ENCODE measurements at regions not wholly inside any gene's neighbourhood (a gene's known extent, or its start where the extent isn't known, plus 50 kb on each side); places are given as distances from the start of the nearest gene placed in this dataset.

DNA sequence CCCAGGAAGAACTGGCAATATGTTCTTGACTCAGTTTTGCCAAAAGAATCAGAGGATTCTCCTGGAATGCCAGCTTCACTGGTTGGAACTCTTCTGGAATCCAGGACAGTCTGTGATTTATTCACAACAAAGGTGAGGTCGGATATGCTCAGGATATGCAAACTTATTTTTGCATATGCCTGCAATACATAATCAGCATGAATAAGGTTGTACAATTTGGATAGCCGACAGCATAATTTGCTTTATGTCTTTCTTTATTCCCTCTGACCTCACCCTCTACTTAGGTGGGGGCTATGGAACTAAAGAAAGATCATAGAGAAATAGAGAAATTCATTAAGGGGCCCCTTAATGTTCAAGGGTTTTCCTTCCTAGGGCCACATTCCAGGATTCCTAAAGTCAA lies 57.6 kb upstream of the AKR1E2 start:
- ATAC-seq (no peak), DNase-seq (ENCODE audit: low read depth, low spot score) (no peak)
- no TSS peak for BruUV-seq (replicated peaks)
- POLR2A ChIA-PET, result no interaction called here
- Histone ChIP-seq H3K9me3 (ENCODE audit: control insufficient read depth, insufficient read depth, low read depth, low read length) (peaks cover 30% of the 10 kb centered on the region; the same call in 1 of the 2 replicates), H3K4me3 (ENCODE audit: low read depth in 2 of 2, low read length in 2 of 2) (no peak overlapping the region), H3K27ac (ENCODE audit: low read length) (peak overlapping the region; percentile 90), H3K27me3 (ENCODE audit: control insufficient read depth, insufficient read depth, low read length) (no peaks in the 10 kb centered on the region), H3K4me1 (ENCODE audit: control insufficient read depth, insufficient read depth, low read length) (peaks cover 17% of the 10 kb centered on the region), H3K36me3 (ENCODE audit: control insufficient read depth, insufficient read depth, low read length) (no peaks in the 10 kb centered on the region)
- in situ Hi-C loops (cut with HindIII; ENCODE audit: low pct_unique_long_range_greater_than_20kb, low sequenced_read_pairs) (no loop called here), intact Hi-C loops (cut with micrococcal nuclease; ENCODE audit: unreplicated experiment) (loop anchor here (5.0 kb wide), 2 partner anchors 91 to 416 kb away; no protein-coding TSS in a partner anchor)
- no peak for TF ChIP-seq TCF7L2 (IDR thresholded peaks at IDR 0.05; ENCODE audit: low read depth, low read length)
- TF ChIP-seq, protein P1, sequence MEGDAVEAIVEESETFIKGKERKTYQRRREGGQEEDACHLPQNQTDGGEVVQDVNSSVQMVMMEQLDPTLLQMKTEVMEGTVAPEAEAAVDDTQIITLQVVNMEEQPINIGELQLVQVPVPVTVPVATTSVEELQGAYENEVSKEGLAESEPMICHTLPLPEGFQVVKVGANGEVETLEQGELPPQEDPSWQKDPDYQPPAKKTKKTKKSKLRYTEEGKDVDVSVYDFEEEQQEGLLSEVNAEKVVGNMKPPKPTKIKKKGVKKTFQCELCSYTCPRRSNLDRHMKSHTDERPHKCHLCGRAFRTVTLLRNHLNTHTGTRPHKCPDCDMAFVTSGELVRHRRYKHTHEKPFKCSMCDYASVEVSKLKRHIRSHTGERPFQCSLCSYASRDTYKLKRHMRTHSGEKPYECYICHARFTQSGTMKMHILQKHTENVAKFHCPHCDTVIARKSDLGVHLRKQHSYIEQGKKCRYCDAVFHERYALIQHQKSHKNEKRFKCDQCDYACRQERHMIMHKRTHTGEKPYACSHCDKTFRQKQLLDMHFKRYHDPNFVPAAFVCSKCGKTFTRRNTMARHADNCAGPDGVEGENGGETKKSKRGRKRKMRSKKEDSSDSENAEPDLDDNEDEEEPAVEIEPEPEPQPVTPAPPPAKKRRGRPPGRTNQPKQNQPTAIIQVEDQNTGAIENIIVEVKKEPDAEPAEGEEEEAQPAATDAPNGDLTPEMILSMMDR (IDR thresholded peaks at IDR 0.05), result no peak
- no peak for TF ChIP-seq POLR2AphosphoS5 (IDR thresholded peaks at IDR 0.05; ENCODE audit: low read depth, low read length)
- TF ChIP-seq, protein P2, sequence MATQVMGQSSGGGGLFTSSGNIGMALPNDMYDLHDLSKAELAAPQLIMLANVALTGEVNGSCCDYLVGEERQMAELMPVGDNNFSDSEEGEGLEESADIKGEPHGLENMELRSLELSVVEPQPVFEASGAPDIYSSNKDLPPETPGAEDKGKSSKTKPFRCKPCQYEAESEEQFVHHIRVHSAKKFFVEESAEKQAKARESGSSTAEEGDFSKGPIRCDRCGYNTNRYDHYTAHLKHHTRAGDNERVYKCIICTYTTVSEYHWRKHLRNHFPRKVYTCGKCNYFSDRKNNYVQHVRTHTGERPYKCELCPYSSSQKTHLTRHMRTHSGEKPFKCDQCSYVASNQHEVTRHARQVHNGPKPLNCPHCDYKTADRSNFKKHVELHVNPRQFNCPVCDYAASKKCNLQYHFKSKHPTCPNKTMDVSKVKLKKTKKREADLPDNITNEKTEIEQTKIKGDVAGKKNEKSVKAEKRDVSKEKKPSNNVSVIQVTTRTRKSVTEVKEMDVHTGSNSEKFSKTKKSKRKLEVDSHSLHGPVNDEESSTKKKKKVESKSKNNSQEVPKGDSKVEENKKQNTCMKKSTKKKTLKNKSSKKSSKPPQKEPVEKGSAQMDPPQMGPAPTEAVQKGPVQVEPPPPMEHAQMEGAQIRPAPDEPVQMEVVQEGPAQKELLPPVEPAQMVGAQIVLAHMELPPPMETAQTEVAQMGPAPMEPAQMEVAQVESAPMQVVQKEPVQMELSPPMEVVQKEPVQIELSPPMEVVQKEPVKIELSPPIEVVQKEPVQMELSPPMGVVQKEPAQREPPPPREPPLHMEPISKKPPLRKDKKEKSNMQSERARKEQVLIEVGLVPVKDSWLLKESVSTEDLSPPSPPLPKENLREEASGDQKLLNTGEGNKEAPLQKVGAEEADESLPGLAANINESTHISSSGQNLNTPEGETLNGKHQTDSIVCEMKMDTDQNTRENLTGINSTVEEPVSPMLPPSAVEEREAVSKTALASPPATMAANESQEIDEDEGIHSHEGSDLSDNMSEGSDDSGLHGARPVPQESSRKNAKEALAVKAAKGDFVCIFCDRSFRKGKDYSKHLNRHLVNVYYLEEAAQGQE (IDR thresholded peaks at IDR 0.05; ENCODE audit: insufficient read depth in 1 of 2, low read depth in 2 of 2, low read length in 1 of 2), result no peak
- no peak for TF ChIP-seq SIN3A (IDR thresholded peaks at IDR 0.05; ENCODE audit: borderline replicate concordance, insufficient read depth, low read depth, low read length)
- CTCF ChIA-PET, result no interaction called here

DNA sequence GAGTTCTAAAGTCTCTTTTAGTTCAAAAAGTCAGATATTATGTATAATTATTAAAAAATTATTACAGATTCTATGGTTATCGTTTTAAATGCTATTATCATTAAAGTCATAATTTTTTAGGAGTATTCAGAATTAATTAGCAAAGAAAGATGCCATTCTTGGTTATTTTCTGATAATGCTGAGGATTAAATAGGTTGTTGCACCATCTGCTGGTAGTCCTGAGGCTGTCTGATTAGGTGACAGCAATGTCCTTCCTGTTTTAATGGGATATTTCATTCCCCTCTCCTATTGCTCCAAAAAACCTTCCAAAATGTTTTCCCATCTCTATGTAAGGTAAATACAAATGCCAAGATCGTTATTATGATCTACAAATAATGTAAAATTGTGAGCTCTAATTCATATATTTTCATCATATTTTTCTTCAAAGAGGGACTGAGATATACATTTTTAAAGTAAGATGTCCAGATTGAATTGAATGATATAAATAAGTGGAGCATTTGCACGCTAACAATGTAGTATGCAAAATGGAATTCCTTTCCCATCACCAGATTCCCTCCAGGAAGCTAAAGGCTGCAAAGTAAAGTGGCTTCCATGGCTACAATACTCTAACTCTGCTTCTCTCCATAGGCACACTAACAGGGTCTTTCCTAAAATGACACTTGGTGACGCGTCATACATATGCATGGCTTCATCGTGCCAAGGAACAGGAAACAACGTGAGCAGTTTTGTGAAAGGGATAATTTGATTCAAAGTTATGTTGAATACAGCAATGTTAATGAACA lies 58.8 kb upstream of the AKR1E2 start:
- Histone ChIP-seq H3K36me3 (ENCODE audit: control insufficient read depth, insufficient read depth, low read length) (no peaks in the 10 kb centered on the region), H3K27ac (ENCODE audit: low read length) (peak overlapping the region; percentile 90), H3K27me3 (ENCODE audit: control insufficient read depth, insufficient read depth, low read length) (no peaks in the 10 kb centered on the region), H3K4me3 (ENCODE audit: low read depth in 2 of 2, low read length in 2 of 2) (no peak overlapping the region), H3K4me1 (ENCODE audit: control insufficient read depth, insufficient read depth, low read length) (peaks cover 22% of the 10 kb centered on the region), H3K9me3 (ENCODE audit: control insufficient read depth, insufficient read depth, low read depth, low read length) (peaks cover 20% of the 10 kb centered on the region; the same call in 1 of the 2 replicates)
- DNase-seq (ENCODE audit: low read depth, low spot score) (peak; percentile 36), ATAC-seq (peak; percentile 60; the same call in 1 of the 2 replicates)
- CTCF ChIA-PET, result interaction anchor here (0.6 kb wide), 1 partner anchor 1572 kb away, joined by 4 read pairs; no protein-coding TSS in a partner anchor
- intact Hi-C loops (cut with micrococcal nuclease; ENCODE audit: unreplicated experiment), result loop anchor here (5.0 kb wide), 2 partner anchors 90 to 415 kb away; no protein-coding TSS in a partner anchor
- POLR2A ChIA-PET, result interaction anchor here (1.1 kb wide), 1 partner anchor 62 kb away, joined by 5 read pairs; no protein-coding TSS in a partner anchor
- TF ChIP-seq, protein P1 (IDR thresholded peaks at IDR 0.05), result peak; percentile 57; the same call in 1 of the 2 replicates
- TF ChIP-seq POLR2AphosphoS5 (IDR thresholded peaks at IDR 0.05; ENCODE audit: low read depth, low read length), result no peak
- in situ Hi-C loops (cut with HindIII; ENCODE audit: low pct_unique_long_range_greater_than_20kb, low sequenced_read_pairs), result no loop called here
- no TSS peak for BruUV-seq (replicated peaks)

Data from Panc1 (cell line).